Stomach (tissue), 4 donors: ENCODE measurements at regions not wholly inside any gene's neighbourhood (a gene's known extent, or its start where the extent isn't known, plus 50 kb on each side); places are given as distances from the start of the nearest gene placed in this dataset.

ENCODE experiments used
- CTCF ChIP-seq, 7 experiments: fragments of 450-650 bp in 4 of 7; fragments of 200-600 bp in 3 of 7; sonication (generic) in 3 of 7; IDR thresholded peaks; one replicate each; pipeline ENCODE4 v1.5.1; 2016 to 2019; ENCODE audit warnings: antibody characterized with exemption in 7 of 7, control low read depth in 2 of 7, mild to moderate bottlenecking in 1 of 7
- EP300 ChIP-seq: sonication (generic); formaldehyde crosslinking; IDR thresholded peaks from one replicate; pipeline ENCODE4 v1.6.1; 2017; ENCODE audit warnings: antibody characterized with exemption
- POLR2A ChIP-seq, 4 donors: fragments of 450-650 bp; IDR thresholded peaks; one replicate each; pipeline ENCODE4 v1.6.1; 2016; ENCODE audit warnings: antibody characterized with exemption in 4 of 4, control low read depth in 2 of 4, mild to moderate bottlenecking in 1 of 4, moderate library complexity in 1 of 4
- POLR2AphosphoS5 ChIP-seq, 3 donors: sonication (generic); formaldehyde crosslinking; IDR thresholded peaks; one replicate each; pipeline ENCODE4 v1.6.1; 2016; ENCODE audit warnings: antibody characterized with exemption in 3 of 3

DNA sequence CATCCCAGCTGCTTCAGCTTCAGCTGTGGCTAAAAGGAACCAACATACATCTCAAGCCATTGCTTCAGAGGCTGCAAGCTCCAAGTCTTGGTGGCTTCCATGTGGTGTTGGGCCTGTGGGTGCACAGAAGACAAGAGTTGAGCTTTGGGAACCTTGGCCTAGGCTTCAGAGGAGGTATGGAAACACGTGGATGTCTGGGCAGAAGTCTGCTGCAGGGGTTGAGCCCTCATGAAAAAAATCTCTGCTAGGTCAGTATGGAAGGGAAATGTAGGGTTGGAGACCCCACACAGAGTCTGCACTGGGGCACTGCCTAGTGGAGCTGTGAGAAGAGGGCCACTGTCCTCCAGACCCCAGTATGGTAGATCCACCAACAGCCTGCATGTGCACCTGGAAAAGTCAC, 279.3 kb downstream of the MZT1 start:
- TF ChIP-seq CTCF (IDR thresholded peaks at IDR 0.05) (no peak), POLR2A (IDR thresholded peaks at IDR 0.05) (no peak), EP300 (no peak), POLR2AphosphoS5 (IDR thresholded peaks at IDR 0.05) (no peak)
